ENCODE measurements at regions not wholly inside any gene's neighbourhood (a gene's known extent, or its start where the extent isn't known, plus 50 kb on each side); places are given as distances from the start of the nearest gene placed in this dataset.

- TF ChIP-seq TEAD1 (CRISPR knock-in tag; IDR thresholded peaks at IDR 0.05) (0 out of 4 replicates have a peak, but pooled peaks of 1 of the 2 experiments have one; percentile 41), HMGXB4 (CRISPR knock-in tag; IDR thresholded peaks at IDR 0.05) (no peak), ZKSCAN8 (CRISPR knock-in tag; IDR thresholded peaks at IDR 0.05) (peak; percentile 62; the same call in 1 of the 2 replicates), GABPB1 (CRISPR knock-in tag; IDR thresholded peaks at IDR 0.05) (0 out of 2 replicates have a peak, but pooled peaks have one; percentile 31), CREM (IDR thresholded peaks at IDR 0.05; ENCODE audit: low read depth) (peak; percentile 67; the same call in 1 of the 2 replicates), NKRF (IDR thresholded peaks at IDR 0.05; ENCODE audit: borderline replicate concordance) (no peak), MEF2A (IDR thresholded peaks at IDR 0.05; ENCODE audit: control insufficient read depth, low read depth, low read length) (peak; percentile 98), SOX6 (IDR thresholded peaks at IDR 0.05) (peak; percentile 48; the same call in 1 of the 2 replicates), NFIC (IDR thresholded peaks at IDR 0.05) (peak; percentile 78), HDAC2 (IDR thresholded peaks at IDR 0.05) (no peak), HES1 (IDR thresholded peaks at IDR 0.05; ENCODE audit: low read depth) (no peak), SMAD4 (CRISPR knock-in tag; conservative IDR thresholded peaks at IDR 0.05) (0 out of 2 replicates have a peak, but pooled peaks have one; percentile 53), HSF4 (CRISPR knock-in tag; IDR thresholded peaks at IDR 0.05; ENCODE audit: borderline replicate concordance) (no peak), ZNF586 (CRISPR knock-in tag; conservative IDR thresholded peaks at IDR 0.05) (0 out of 2 replicates have a peak, but pooled peaks have one; percentile 18), ID3 (CRISPR knock-in tag; IDR thresholded peaks at IDR 0.05) (no peak), ID3 (tag; IDR thresholded peaks at IDR 0.05) (no peak), ZNF644 (tag; IDR thresholded peaks at IDR 0.05; ENCODE audit: low read depth) (no peak), CCNT2 (IDR thresholded peaks at IDR 0.05; ENCODE audit: borderline replicate concordance, extremely low read depth, insufficient read length, low read depth, low read length) (peak; percentile 54), XRCC4 (IDR thresholded peaks at IDR 0.05; ENCODE audit: extremely low read depth, insufficient read depth, insufficient read length) (no peak), TAL1 (IDR thresholded peaks at IDR 0.05) (peak; percentile 78), E2F3 (CRISPR knock-in tag; IDR thresholded peaks at IDR 0.05) (no peak), NCOR1 (IDR thresholded peaks at IDR 0.05) (peak; percentile 93), NFE2 (IDR thresholded peaks at IDR 0.05; ENCODE audit: low read depth) (peak; percentile 35; the same call in 1 of the 2 replicates), JUND (IDR thresholded peaks at IDR 0.05; ENCODE audit: borderline replicate concordance, low read depth, low read length) (no peak), JUND (tag; IDR thresholded peaks at IDR 0.05; ENCODE audit: borderline replicate concordance, low read depth, low read length) (peak; percentile 3; the same call in 1 of the 3 replicates)
These were observed 129.8 kb downstream of the BAMBI start (continued) for GRCh38 chr10:28806951-28807759.
